Hematopoietic multipotent progenitor cell treated with erythropoietin and hydrocortisone succinate and interleukin-3 and kit ligand, for 8 days (in vitro differentiated cells): ENCODE measurements at regions not wholly inside any gene's neighbourhood (a gene's known extent, or its start where the extent isn't known, plus 50 kb on each side); places are given as distances from the start of the nearest gene placed in this dataset.

Experiments
- DNase-seq: peaks from one replicate; pipeline ENCODE4 v3.0.0-alpha.2; 2015

- DNase-seq: no peak
Measured at GRCh38 chr17:17398188-17398942, 78.4 kb upstream of the MED9 start.

GRCh38 chr17:17398943-17399926 is 77.6 kb upstream of the MED9 start:
- DNase-seq: no peak

- no peak for DNase-seq
Measured at GRCh38 chr17:17400070-17400469, 76.7 kb upstream of the MED9 start.

- no peak for DNase-seq
Measured at GRCh38 chr17:17400566-17401184, 76.1 kb upstream of the MED9 start.

- DNase-seq: peak; percentile 48
Measured at GRCh38 chr17:17401271-17401781, 75.5 kb upstream of the MED9 start.

- DNase-seq: no peak
Measured at GRCh38 chr17:17402558-17402957, 74.2 kb upstream of the MED9 start.

- DNase-seq: no peak
Measured at GRCh38 chr17:17403065-17403464, 73.7 kb upstream of the MED9 start.

- DNase-seq: no peak
Measured at GRCh38 chr17:17403899-17404576, 72.8 kb upstream of the MED9 start.

- DNase-seq: no peak
Measured at GRCh38 chr17:17405673-17406072, 71.1 kb upstream of the MED9 start.

- DNase-seq: no peak
Measured at GRCh38 chr17:17406225-17406624, 70.6 kb upstream of the MED9 start.

- peak; percentile 32 for DNase-seq
Measured at GRCh38 chr17:17408236-17408794, 68.5 kb upstream of the MED9 start.

GRCh38 chr17:17410357-17410756 is 66.4 kb upstream of the MED9 start:
- no peak for DNase-seq

- DNase-seq: no peak
Measured at GRCh38 chr17:17411692-17412091, 65.1 kb upstream of the MED9 start.

GRCh38 chr17:17412326-17412725 is 64.5 kb upstream of the MED9 start:
- no peak for DNase-seq

- DNase-seq: no peak
Measured at GRCh38 chr17:17413215-17413792, 63.5 kb upstream of the MED9 start.

- DNase-seq: no peak
Measured at GRCh38 chr17:17413821-17414220, 63.0 kb upstream of the MED9 start.

- no peak for DNase-seq
Measured at GRCh38 chr17:17414341-17414805, 62.4 kb upstream of the MED9 start.

- DNase-seq: no peak
Measured at GRCh38 chr17:17415006-17415405, 61.8 kb upstream of the MED9 start.

GRCh38 chr17:17416007-17416399 is 60.8 kb upstream of the MED9 start:
- peak; percentile 91 for DNase-seq

- DNase-seq: peak; percentile 79
Measured at GRCh38 chr17:17416400-17417360, 60.1 kb upstream of the MED9 start.
